SK-N-SH (cell line): ENCODE measurements at regions not wholly inside any gene's neighbourhood (a gene's known extent, or its start where the extent isn't known, plus 50 kb on each side); places are given as distances from the start of the nearest gene placed in this dataset.

ENCODE experiments used
- CTCF ChIP-seq: fragments of 200-600 bp; sonication (generic); IDR thresholded peaks from 2 replicates; pipeline ENCODE4 v1.6.1; 2017; ENCODE audit warnings: antibody characterized with exemption, mild to moderate bottlenecking, moderate library complexity
- EZH2phosphoT487 ChIP-seq: fragments of 200-600 bp; sonication (generic); IDR thresholded peaks from 2 replicates; pipeline ENCODE4 v1.6.1; 2017; ENCODE audit warnings: low read depth, mixed run types, mild to moderate bottlenecking, antibody characterized with exemption, moderate library complexity, borderline replicate concordance
- FOSL2 ChIP-seq: IDR thresholded peaks from 2 replicates; pipeline ENCODE4 v1.4.0; 2012; ENCODE audit warnings: low read depth, mild to moderate bottlenecking, moderate library complexity, borderline replicate concordance
- MAX ChIP-seq: IDR thresholded peaks from 2 replicates; pipeline ENCODE4 v1.4.0; 2012; ENCODE audit warnings: low read depth
- NFIC ChIP-seq: IDR thresholded peaks from 2 replicates; pipeline ENCODE4 v1.4.0; 2012; ENCODE audit warnings: borderline replicate concordance
- SMC3 ChIP-seq: IDR thresholded peaks from 2 replicates; pipeline ENCODE4 v1.6.1; 2012; ENCODE audit warnings: low read depth, low read length, improper control_type of control experiment
- USF1 ChIP-seq: IDR thresholded peaks from 2 replicates; pipeline ENCODE4 v1.4.0; 2012; ENCODE audit warnings: low read depth, borderline replicate concordance
- YY1 ChIP-seq: IDR thresholded peaks from 2 replicates; pipeline ENCODE4 v1.4.0; 2012; ENCODE audit warnings: low read depth, mild to moderate bottlenecking

- no peak for TF ChIP-seq CTCF
- TF ChIP-seq MAX, result no peak
- TF ChIP-seq EZH2phosphoT487, result no peak
- TF ChIP-seq YY1, result no peak
- TF ChIP-seq SMC3, result no peak
- TF ChIP-seq NFIC, result no peak
- no peak for TF ChIP-seq USF1
- TF ChIP-seq FOSL2, result no peak
Observed at GRCh38 chr5:21432646-21433045, 1420.5 kb downstream of the CDH12 start.
